Keratinocyte (primary cell): ENCODE measurements at regions not wholly inside any gene's neighbourhood (a gene's known extent, or its start where the extent isn't known, plus 50 kb on each side); places are given as distances from the start of the nearest gene placed in this dataset.

ENCODE experiments used
- DNase-seq: peaks from one replicate; pipeline ENCODE4 v3.0.0-alpha.2; 2011; ENCODE audit warnings: low read depth, missing footprints, low spot score
- FAIRE-seq: peaks from 2 replicates; lab custom pipeline; 2011; peaks lifted over from hg19 to GRCh38; lab: Jason Lieb, UNC
- H2AFZ ChIP-seq: 2 replicates; pipeline ENCODE4 v1.6.0; 2012; ENCODE audit warnings: low read length, control low read depth, inconsistent platforms; ENCODE audit not compliant: control insufficient read depth
- H3K27ac ChIP-seq: 2 replicates; pipeline ENCODE4 v1.5.1; 2011; ENCODE audit warnings: low read length; ENCODE audit not compliant: control insufficient read depth, insufficient read depth
- H3K27me3 ChIP-seq: 3 replicates; pipeline ENCODE4 v1.6.0; 2011; ENCODE audit warnings: low read length; ENCODE audit not compliant: control insufficient read depth, insufficient read depth; ENCODE audit errors: extremely low read depth
- H3K36me3 ChIP-seq, 2 experiments: 2 replicates in 1 of 2; 3 replicates in 1 of 2; pipeline ENCODE4 v1.5.1; 2011; ENCODE audit warnings: low read length in 2 of 2, mild to moderate bottlenecking in 1 of 2; ENCODE audit not compliant: control insufficient read depth in 2 of 2, insufficient read depth in 2 of 2; ENCODE audit errors: extremely low read depth in 1 of 2
- H3K4me1 ChIP-seq: 3 replicates; pipeline ENCODE4 v1.5.1; 2011; ENCODE audit warnings: low read length; ENCODE audit not compliant: control insufficient read depth, insufficient read depth; ENCODE audit errors: extremely low read depth
- H3K4me2 ChIP-seq: 3 replicates; pipeline ENCODE4 v1.6.0; 2011; ENCODE audit warnings: low read depth, low read length; ENCODE audit not compliant: control insufficient read depth, insufficient read depth; ENCODE audit errors: extremely low read depth
- H3K4me3 ChIP-seq, 3 experiments: fragments of 200-600 bp in 1 of 3; sonication (generic) in 1 of 3; 2 replicates in 2 of 3; 3 replicates in 1 of 3; pipeline ENCODE4 v1.5.1; 2011 to 2016; ENCODE audit warnings: low read length in 3 of 3, mild to moderate bottlenecking in 3 of 3, control low read depth in 2 of 3, inconsistent platforms in 1 of 3, low read depth in 1 of 3, mixed read lengths in 1 of 3, mixed run types in 1 of 3, moderate library complexity in 1 of 3; ENCODE audit not compliant: control insufficient read depth in 2 of 3, insufficient read depth in 2 of 3; ENCODE audit errors: extremely low read depth in 1 of 3
- H3K79me2 ChIP-seq: 2 replicates; pipeline ENCODE4 v1.6.0; 2012; ENCODE audit warnings: low read length; ENCODE audit not compliant: control insufficient read depth, insufficient read depth
- H3K9ac ChIP-seq: 3 replicates; pipeline ENCODE4 v1.6.0; 2011; ENCODE audit warnings: low read length; ENCODE audit not compliant: control insufficient read depth, insufficient read depth; ENCODE audit errors: extremely low read depth
- H3K9me1 ChIP-seq: 3 replicates; pipeline ENCODE4 v1.6.0; 2011; ENCODE audit warnings: low read length; ENCODE audit not compliant: control insufficient read depth, insufficient read depth; ENCODE audit errors: extremely low read depth
- H3K9me3 ChIP-seq: 2 replicates; pipeline ENCODE4 v1.5.1; 2012; ENCODE audit warnings: low read depth, low read length; ENCODE audit not compliant: control insufficient read depth
- H4K20me1 ChIP-seq: 3 replicates; pipeline ENCODE4 v1.6.0; 2011; ENCODE audit warnings: low read length; ENCODE audit not compliant: control insufficient read depth, insufficient read depth; ENCODE audit errors: extremely low read depth
- CTCF ChIP-seq, 3 experiments: IDR thresholded peaks in 1 of 3; conservative IDR thresholded peaks in 1 of 3; optimal IDR thresholded peaks in 1 of 3; 2 replicates in 2 of 3; 3 replicates in 1 of 3; pipeline versions ENCODE3 to v1.5.1; 2011; ENCODE audit warnings: low read length in 3 of 3, mild to moderate bottlenecking in 3 of 3, moderate library complexity in 2 of 3, control low read depth in 1 of 3, inconsistent platforms in 1 of 3; ENCODE audit not compliant: insufficient read depth in 2 of 3; ENCODE audit errors: extremely low read depth in 1 of 3
- EZH2 ChIP-seq: IDR thresholded peaks from one replicate; pipeline ENCODE4 v1.6.1; 2012; ENCODE audit warnings: inconsistent platforms, mild to moderate bottlenecking, low read length, moderate library complexity
- dilution Hi-C: fragments of 300-500 bp; cut with MboI; formaldehyde crosslinking; loops from one replicate; pipeline ENCODE4 v1.7.0; 2020; ENCODE audit warnings: low sequenced_read_pairs; ENCODE audit not compliant: extremely low pct_ligation_motif_present

- no peak overlapping the region for H3K9ac ChIP-seq
Measured at GRCh38 chr7:156466272-156466671, 174.3 kb upstream of the RNF32 start.

GRCh38 chr7:156465186-156465585, 175.4 kb upstream of the RNF32 start:
- H4K20me1 ChIP-seq = no peaks in the 10 kb centered on the region
- H3K79me2 ChIP-seq = no peaks in the 10 kb centered on the region
- H3K27ac ChIP-seq = no peak overlapping the region
- no peaks in the 10 kb centered on the region for H3K9me1 ChIP-seq
- H3K9ac ChIP-seq = no peak overlapping the region
- TF ChIP-seq EZH2 = no peak
- TF ChIP-seq CTCF (optimal IDR thresholded peaks at IDR 0.05 in 1 of 3, IDR thresholded peaks at IDR 0.05 in 1 of 3, conservative IDR thresholded peaks at IDR 0.05 in 1 of 3; ENCODE audit: extremely low read depth in 1 of 3, insufficient read depth in 2 of 3, low read length in 3 of 3) = no peak
- H2AFZ ChIP-seq = no peak overlapping the region
- no peak overlapping the region for H3K4me3 ChIP-seq
- no peak overlapping the region for H3K4me2 ChIP-seq
- dilution Hi-C loops = no loop called here
- no peak for DNase-seq
- no peaks in the 10 kb centered on the region for H3K36me3 ChIP-seq
- no peaks in the 10 kb centered on the region for H3K4me1 ChIP-seq
- FAIRE-seq = no peak
- no peaks in the 10 kb centered on the region for H3K27me3 ChIP-seq
- peaks cover 1% of the 10 kb centered on the region for H3K9me3 ChIP-seq

More at GRCh38 chr7:156466272-156466671, 174.3 kb upstream of the RNF32 start:
- Histone ChIP-seq H3K79me2 (no peaks in the 10 kb centered on the region), H2AFZ (no peak overlapping the region), H4K20me1 (no peaks in the 10 kb centered on the region), H3K9me1 (no peaks in the 10 kb centered on the region), H3K36me3 (no peaks in the 10 kb centered on the region), H3K4me3 (no peak overlapping the region), H3K4me1 (no peaks in the 10 kb centered on the region), H3K4me2 (no peak overlapping the region), H3K27me3 (no peaks in the 10 kb centered on the region), H3K27ac (no peak overlapping the region), H3K9me3 (peaks cover 1% of the 10 kb centered on the region)
- dilution Hi-C loops = no loop called here
- no peak for FAIRE-seq
- no peak for DNase-seq
- TF ChIP-seq CTCF (optimal IDR thresholded peaks at IDR 0.05 in 1 of 3, IDR thresholded peaks at IDR 0.05 in 1 of 3, conservative IDR thresholded peaks at IDR 0.05 in 1 of 3; ENCODE audit: extremely low read depth in 1 of 3, insufficient read depth in 2 of 3, low read length in 3 of 3) (no peak), EZH2 (no peak)
